Type B pancreatic cell (in vitro differentiated cells): ENCODE measurements at regions not wholly inside any gene's neighbourhood (a gene's known extent, or its start where the extent isn't known, plus 50 kb on each side); places are given as distances from the start of the nearest gene placed in this dataset.

Experiments used
- DNase-seq: peaks from one replicate; pipeline ENCODE4 v3.0.0; 2021; ENCODE audit warnings: mixed read lengths; ENCODE audit not compliant: unreplicated experiment; ENCODE audit errors: extremely low spot score
- H3K27ac Mint-ChIP-seq: 2 replicates; pipeline ENCODE4 v1.8.0; 2021; ENCODE audit warnings: mild to moderate bottlenecking, mixed read lengths
- H3K27me3 Mint-ChIP-seq: 2 replicates; pipeline ENCODE4 v1.8.0; 2021; ENCODE audit warnings: mixed read lengths
- H3K36me3 Mint-ChIP-seq: 2 replicates; pipeline ENCODE4 v1.8.0; 2021; ENCODE audit warnings: mixed read lengths
- H3K4me1 Mint-ChIP-seq: one replicate; pipeline ENCODE4 v1.8.0; 2021; ENCODE audit warnings: mixed read lengths; ENCODE audit not compliant: unreplicated experiment
- H3K4me3 Mint-ChIP-seq: 2 replicates; pipeline ENCODE4 v1.8.0; 2021; ENCODE audit warnings: mild to moderate bottlenecking, mixed read lengths
- H3K9me3 Mint-ChIP-seq: 2 replicates; pipeline ENCODE4 v1.8.0; 2021; ENCODE audit warnings: mixed read lengths
- TF ChIP-seq, protein P1 (sequence below): fragments of 200-600 bp; sonication (generic); conservative IDR thresholded peaks from 2 replicates; pipeline ENCODE4 v1.5.0; 2021; ENCODE audit warnings: antibody characterized with exemption, mild to moderate bottlenecking

GRCh38 chr7:41153268-41153667 lies 549.6 kb downstream of the INHBA start:
- DNase-seq: no peak
- H3K27ac Mint-ChIP-seq: no peak overlapping the region
- H3K4me3 Mint-ChIP-seq: no peak overlapping the region
- H3K4me1 Mint-ChIP-seq: peaks cover 5% of the 10 kb centered on the region
- no peaks in the 10 kb centered on the region for H3K9me3 Mint-ChIP-seq
- H3K27me3 Mint-ChIP-seq: no peaks in the 10 kb centered on the region
- TF ChIP-seq, protein P1, sequence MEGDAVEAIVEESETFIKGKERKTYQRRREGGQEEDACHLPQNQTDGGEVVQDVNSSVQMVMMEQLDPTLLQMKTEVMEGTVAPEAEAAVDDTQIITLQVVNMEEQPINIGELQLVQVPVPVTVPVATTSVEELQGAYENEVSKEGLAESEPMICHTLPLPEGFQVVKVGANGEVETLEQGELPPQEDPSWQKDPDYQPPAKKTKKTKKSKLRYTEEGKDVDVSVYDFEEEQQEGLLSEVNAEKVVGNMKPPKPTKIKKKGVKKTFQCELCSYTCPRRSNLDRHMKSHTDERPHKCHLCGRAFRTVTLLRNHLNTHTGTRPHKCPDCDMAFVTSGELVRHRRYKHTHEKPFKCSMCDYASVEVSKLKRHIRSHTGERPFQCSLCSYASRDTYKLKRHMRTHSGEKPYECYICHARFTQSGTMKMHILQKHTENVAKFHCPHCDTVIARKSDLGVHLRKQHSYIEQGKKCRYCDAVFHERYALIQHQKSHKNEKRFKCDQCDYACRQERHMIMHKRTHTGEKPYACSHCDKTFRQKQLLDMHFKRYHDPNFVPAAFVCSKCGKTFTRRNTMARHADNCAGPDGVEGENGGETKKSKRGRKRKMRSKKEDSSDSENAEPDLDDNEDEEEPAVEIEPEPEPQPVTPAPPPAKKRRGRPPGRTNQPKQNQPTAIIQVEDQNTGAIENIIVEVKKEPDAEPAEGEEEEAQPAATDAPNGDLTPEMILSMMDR: no peak
- no peaks in the 10 kb centered on the region for H3K36me3 Mint-ChIP-seq

DNA sequence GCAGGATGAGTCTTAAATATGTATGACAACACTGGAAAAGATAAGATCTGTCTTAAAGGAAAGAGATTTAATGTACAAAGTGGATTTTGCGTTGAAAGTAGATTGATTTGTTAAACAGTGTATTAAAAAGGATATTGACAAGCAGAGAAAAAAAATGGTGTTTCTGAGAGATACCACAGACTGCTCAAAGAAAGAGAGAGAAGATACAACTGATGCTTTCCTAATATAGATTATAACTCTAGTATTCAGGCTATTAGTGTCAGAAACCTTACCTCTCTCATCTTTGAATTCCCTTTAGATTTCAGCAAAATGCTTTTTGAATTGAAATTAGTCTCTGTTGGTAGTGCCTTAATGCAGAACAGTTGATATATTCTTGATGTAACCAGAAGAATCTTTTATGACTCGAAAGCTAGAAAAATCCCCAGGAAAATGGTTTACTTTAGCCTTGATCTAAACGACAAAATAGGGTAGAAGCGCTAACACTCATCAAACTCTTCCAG lies 550.7 kb downstream of the INHBA start:
- H3K27ac Mint-ChIP-seq: no peak overlapping the region
- no peaks in the 10 kb centered on the region for H3K9me3 Mint-ChIP-seq
- TF ChIP-seq, protein P1: no peak
- no peaks in the 10 kb centered on the region for H3K36me3 Mint-ChIP-seq
- H3K4me3 Mint-ChIP-seq: no peak overlapping the region
- H3K27me3 Mint-ChIP-seq: no peaks in the 10 kb centered on the region
- H3K4me1 Mint-ChIP-seq: peaks cover 11% of the 10 kb centered on the region
- DNase-seq: no peak

DNA sequence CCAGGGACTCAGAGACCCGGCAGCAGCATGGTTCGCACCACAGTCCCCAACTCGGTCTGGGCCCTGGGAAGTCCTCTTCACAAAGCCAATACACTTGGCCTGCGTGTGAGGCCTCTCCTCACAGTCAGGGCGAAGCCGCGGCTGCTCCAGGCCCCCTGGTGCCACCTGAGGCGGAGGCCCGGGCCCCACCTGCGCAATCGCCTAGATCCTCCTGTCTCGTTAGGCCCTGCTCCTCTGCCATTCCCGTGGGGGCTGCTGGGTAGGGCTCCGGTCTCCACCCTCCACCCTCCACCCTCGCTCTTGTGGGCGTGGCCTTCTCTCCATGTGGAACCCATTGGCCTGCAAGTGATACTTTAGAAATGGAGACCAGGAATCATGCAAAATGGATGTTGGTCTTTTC lies 553.3 kb downstream of the INHBA start:
- TF ChIP-seq, protein P1: no peak
- Mint-ChIP-seq H3K27me3 (no peaks in the 10 kb centered on the region), H3K4me1 (peaks cover 22% of the 10 kb centered on the region), H3K27ac (no peak overlapping the region), H3K9me3 (peaks cover 5% of the 10 kb centered on the region), H3K36me3 (no peaks in the 10 kb centered on the region), H3K4me3 (no peak overlapping the region)
- no peak for DNase-seq

DNA sequence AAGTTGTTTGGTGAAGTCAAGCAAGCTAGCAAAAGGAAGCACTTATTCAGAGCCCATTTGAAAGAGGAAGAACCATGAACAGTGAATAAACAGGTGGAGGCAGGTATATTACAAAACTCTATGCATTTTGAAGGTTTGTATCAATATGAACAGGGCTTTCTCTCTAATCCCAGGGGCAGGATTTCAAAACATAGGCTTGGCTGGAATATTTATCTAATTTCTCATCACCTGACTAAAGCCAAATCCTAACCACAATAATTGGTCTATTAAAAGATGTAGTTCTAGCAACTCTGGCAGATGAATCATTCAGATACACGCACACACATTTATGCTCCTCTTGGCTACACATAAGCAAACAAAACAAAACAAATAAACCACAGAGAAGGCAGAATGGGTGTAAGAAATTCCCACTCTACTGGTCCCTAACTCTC lies 554.4 kb downstream of the INHBA start:
- Mint-ChIP-seq H3K36me3 (no peaks in the 10 kb centered on the region), H3K4me1 (peaks cover 22% of the 10 kb centered on the region), H3K4me3 (no peak overlapping the region), H3K27me3 (no peaks in the 10 kb centered on the region), H3K27ac (peak overlapping the region; percentile 24), H3K9me3 (peaks cover 5% of the 10 kb centered on the region)
- no peak for DNase-seq
- TF ChIP-seq, protein P1: no peak

DNA sequence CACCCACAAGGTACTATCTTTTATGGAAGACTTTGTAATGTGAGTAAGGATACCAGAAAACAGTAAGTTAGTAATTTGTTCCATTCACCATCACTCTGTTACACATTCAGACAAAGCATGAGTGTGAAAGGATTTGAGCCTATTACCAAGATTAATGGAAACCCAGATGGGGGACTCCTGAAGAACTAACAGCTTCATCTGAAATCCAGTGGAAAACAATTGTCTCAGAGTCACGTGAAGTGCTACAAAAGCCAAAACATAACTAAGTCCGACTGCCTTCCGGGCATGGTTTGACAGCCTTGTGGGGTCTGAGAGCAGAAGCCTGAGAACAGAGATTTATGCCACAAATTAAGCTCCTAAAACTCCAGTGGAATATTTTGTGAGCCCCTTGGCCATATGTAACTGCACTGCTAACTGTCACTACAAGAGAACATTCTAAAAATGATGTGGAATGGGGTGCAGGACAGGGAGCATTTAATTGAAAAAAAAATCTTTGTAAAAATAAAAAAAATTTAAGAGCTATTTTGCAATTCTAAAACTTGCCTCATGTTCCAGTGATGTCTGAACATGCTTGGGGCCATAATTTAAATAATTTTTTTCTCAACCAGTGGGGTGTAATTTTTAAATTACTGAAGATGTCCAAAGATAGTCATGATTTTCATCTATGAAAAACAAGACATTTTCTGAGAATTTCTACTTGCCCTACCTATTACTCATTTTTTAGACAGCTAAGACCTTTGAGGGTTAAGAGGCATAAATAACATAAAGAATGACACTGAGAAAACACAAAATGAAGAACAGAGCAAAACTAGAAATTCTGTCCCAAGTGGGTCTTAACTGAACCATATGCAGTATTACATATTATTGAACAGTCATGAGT lies 555.0 kb downstream of the INHBA start:
- peaks cover 5% of the 10 kb centered on the region for H3K9me3 Mint-ChIP-seq
- H3K4me1 Mint-ChIP-seq: peaks cover 26% of the 10 kb centered on the region

More for the DNA sequence above, 555.0 kb downstream of the INHBA start:
- H3K36me3 Mint-ChIP-seq: no peaks in the 10 kb centered on the region
- TF ChIP-seq, protein P1: no peak
- no peak for DNase-seq
- H3K27me3 Mint-ChIP-seq: no peaks in the 10 kb centered on the region
- peak overlapping the region; percentile 61 for H3K27ac Mint-ChIP-seq
- no peak overlapping the region for H3K4me3 Mint-ChIP-seq
